ENCODE measurements at regions not wholly inside any gene's neighbourhood (a gene's known extent, or its start where the extent isn't known, plus 50 kb on each side); places are given as distances from the start of the nearest gene placed in this dataset.

DNA sequence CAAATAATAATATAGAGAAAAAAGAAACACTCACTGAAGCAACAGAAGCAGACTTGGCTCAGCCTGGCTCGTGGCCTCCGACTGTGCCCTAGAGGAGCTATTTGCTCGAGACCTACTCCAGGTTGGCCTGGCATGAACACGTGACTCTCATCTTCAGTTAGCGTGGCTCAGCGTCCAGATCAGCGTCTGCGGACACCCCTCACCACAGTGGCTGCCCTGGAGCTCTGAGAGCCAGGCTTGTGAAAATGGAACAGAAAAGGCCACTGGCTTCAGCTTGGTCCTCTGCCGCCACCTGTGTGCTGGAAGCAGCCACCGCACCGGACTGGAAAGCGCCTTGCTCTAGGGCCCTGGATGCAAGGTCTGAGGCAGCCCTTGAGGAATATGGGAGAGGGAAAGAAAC lies 1184.0 kb upstream of the GYPC start:
- no peaks in the 10 kb centered on the region for H3K4me1 ChIP-seq (ENCODE audit: insufficient read depth, low read length, poor library complexity, severe bottlenecking)
- TF ChIP-seq EZH2 (IDR thresholded peaks at IDR 0.05; ENCODE audit: borderline replicate concordance, low read depth, low read length, poor library complexity, severe bottlenecking), result no peak
- TF ChIP-seq, protein P1, sequence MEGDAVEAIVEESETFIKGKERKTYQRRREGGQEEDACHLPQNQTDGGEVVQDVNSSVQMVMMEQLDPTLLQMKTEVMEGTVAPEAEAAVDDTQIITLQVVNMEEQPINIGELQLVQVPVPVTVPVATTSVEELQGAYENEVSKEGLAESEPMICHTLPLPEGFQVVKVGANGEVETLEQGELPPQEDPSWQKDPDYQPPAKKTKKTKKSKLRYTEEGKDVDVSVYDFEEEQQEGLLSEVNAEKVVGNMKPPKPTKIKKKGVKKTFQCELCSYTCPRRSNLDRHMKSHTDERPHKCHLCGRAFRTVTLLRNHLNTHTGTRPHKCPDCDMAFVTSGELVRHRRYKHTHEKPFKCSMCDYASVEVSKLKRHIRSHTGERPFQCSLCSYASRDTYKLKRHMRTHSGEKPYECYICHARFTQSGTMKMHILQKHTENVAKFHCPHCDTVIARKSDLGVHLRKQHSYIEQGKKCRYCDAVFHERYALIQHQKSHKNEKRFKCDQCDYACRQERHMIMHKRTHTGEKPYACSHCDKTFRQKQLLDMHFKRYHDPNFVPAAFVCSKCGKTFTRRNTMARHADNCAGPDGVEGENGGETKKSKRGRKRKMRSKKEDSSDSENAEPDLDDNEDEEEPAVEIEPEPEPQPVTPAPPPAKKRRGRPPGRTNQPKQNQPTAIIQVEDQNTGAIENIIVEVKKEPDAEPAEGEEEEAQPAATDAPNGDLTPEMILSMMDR (conservative IDR thresholded peaks at IDR 0.05; ENCODE audit: low read depth, low read length), result no peak
- no peak overlapping the region for H3K27ac ChIP-seq (ENCODE audit: low read depth, low read length, poor library complexity, severe bottlenecking)
- intact Hi-C loops (cut with micrococcal nuclease; ENCODE audit: unreplicated experiment), result no loop called here
- POLR2A ChIA-PET (ENCODE audit: low non-redundant PET), result no interaction called here
- BruUV-seq (replicated peaks), result no TSS peak
- H3K9me3 ChIP-seq (ENCODE audit: low read depth, low read length, poor library complexity, severe bottlenecking), result no peaks in the 10 kb centered on the region
- no peaks in the 10 kb centered on the region for H3K27me3 ChIP-seq (replicated peaks; ENCODE audit: insufficient read depth, low read depth, low read length, poor library complexity)
- H3K36me3 ChIP-seq (ENCODE audit: insufficient read depth, low read length, poor library complexity, severe bottlenecking), result no peaks in the 10 kb centered on the region
- CTCF ChIA-PET, result no interaction called here
- DNase-seq (ENCODE audit: low spot score), result peak; percentile 1
- no peak overlapping the region for H3K4me3 ChIP-seq (ENCODE audit: low read depth, low read length, poor library complexity, severe bottlenecking)

DNA sequence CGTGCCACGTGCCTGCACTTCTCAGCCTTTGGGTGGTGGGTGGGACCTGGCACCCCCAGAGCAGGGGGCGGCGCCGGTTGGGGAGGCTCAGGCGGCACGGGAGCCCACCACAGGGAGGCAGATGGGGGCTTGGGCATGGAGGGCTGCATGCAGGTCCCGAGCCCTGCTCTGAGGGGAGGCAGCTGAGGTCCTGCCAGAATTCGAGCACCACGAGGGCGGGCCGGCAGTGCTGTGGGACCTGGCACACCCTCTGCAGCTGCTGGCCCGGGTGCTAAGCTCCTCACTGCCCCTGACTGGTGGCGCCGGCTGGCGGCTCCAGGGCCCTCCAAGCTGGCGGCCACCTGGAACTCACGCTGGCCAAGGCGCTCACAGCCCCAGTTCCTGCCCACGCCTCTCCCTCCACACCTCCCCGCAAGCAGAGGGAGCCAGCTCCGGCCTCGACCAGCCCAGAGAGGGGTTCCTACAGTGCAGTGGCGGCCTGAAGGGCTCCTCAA lies 1176.8 kb upstream of the GYPC start:
- Histone ChIP-seq H3K9me3 (ENCODE audit: low read depth, low read length, poor library complexity, severe bottlenecking) (no peaks in the 10 kb centered on the region), H3K4me3 (ENCODE audit: low read depth, low read length, poor library complexity, severe bottlenecking) (no peak overlapping the region), H3K27ac (ENCODE audit: low read depth, low read length, poor library complexity, severe bottlenecking) (no peak overlapping the region), H3K4me1 (ENCODE audit: insufficient read depth, low read length, poor library complexity, severe bottlenecking) (no peaks in the 10 kb centered on the region), H3K36me3 (ENCODE audit: insufficient read depth, low read length, poor library complexity, severe bottlenecking) (no peaks in the 10 kb centered on the region), H3K27me3 (replicated peaks; ENCODE audit: insufficient read depth, low read depth, low read length, poor library complexity) (no peaks in the 10 kb centered on the region)
- CTCF ChIA-PET, result no interaction called here
- intact Hi-C loops (cut with micrococcal nuclease; ENCODE audit: unreplicated experiment), result no loop called here
- POLR2A ChIA-PET (ENCODE audit: low non-redundant PET), result no interaction called here
- TF ChIP-seq EZH2 (IDR thresholded peaks at IDR 0.05; ENCODE audit: borderline replicate concordance, low read depth, low read length, poor library complexity, severe bottlenecking), result no peak
- TF ChIP-seq, protein P1 (conservative IDR thresholded peaks at IDR 0.05; ENCODE audit: low read depth, low read length), result no peak
- DNase-seq (ENCODE audit: low spot score), result no peak
- BruUV-seq (replicated peaks), result no TSS peak

DNA sequence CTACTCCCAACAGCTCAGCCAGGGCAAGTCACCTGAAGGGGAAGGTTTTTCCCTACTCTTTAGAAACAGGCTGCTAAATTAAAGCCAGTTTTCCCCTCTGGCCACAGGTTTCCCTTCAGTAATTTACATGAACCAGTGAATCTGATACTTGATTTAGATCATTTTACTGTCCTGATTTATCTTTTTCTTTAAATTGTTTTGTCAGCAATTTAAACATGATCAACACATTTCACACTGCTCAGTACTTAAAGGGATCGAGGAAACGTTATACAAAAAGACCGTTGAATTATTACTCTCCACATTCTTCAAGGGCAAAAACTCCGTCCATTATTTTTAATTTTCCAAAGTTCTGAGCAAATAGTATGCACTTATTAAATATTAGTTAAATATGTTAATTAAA lies 1165.7 kb upstream of the GYPC start:
- no peak for DNase-seq (ENCODE audit: low spot score)
- H3K9me3 ChIP-seq (ENCODE audit: low read depth, low read length, poor library complexity, severe bottlenecking), result peaks cover 20% of the 10 kb centered on the region
- POLR2A ChIA-PET (ENCODE audit: low non-redundant PET), result no interaction called here
- no TSS peak for BruUV-seq (replicated peaks)
- H3K27ac ChIP-seq (ENCODE audit: low read depth, low read length, poor library complexity, severe bottlenecking), result no peak overlapping the region
- CTCF ChIA-PET, result no interaction called here
- no peaks in the 10 kb centered on the region for H3K36me3 ChIP-seq (ENCODE audit: insufficient read depth, low read length, poor library complexity, severe bottlenecking)
- TF ChIP-seq, protein P1 (conservative IDR thresholded peaks at IDR 0.05; ENCODE audit: low read depth, low read length), result no peak
- no peak for TF ChIP-seq EZH2 (IDR thresholded peaks at IDR 0.05; ENCODE audit: borderline replicate concordance, low read depth, low read length, poor library complexity, severe bottlenecking)
- no peaks in the 10 kb centered on the region for H3K4me1 ChIP-seq (ENCODE audit: insufficient read depth, low read length, poor library complexity, severe bottlenecking)
- H3K4me3 ChIP-seq (ENCODE audit: low read depth, low read length, poor library complexity, severe bottlenecking), result no peak overlapping the region
- intact Hi-C loops (cut with micrococcal nuclease; ENCODE audit: unreplicated experiment), result no loop called here
- no peaks in the 10 kb centered on the region for H3K27me3 ChIP-seq (replicated peaks; ENCODE audit: insufficient read depth, low read depth, low read length, poor library complexity)
